K562 (cell line): ENCODE measurements at regions not wholly inside any gene's neighbourhood (a gene's known extent, or its start where the extent isn't known, plus 50 kb on each side); places are given as distances from the start of the nearest gene placed in this dataset.
"Not testable (repeated sequence)": the region's sequence is repeated elsewhere in the genome, so short reads cannot be mapped to it uniquely, and the experiment has no call there.

Source experiments
- ATAC-seq: fragments of 200-7000 bp; cut with Tn5 transposase; 3 replicates; pipeline ENCODE4 v1.9.1; 2020; ENCODE audit warnings: moderate library complexity
- BruUV-seq: library from RNA; stranded (reverse); fragments of 400-500 nt; replicated peaks from 2 replicates; lab custom pipeline; 2021; lab: Mats Ljungman, UMichigan
- CTCF ChIA-PET: fragments of 300-600 bp; formaldehyde crosslinking; extraction: SDS; loops from one replicate; lab custom pipeline; 2021; ENCODE audit warnings: low intra/inter-chr PET ratio; lab: Yijun Ruan, JAX
- POLR2A ChIA-PET: fragments of 300-600, 350-650 bp; sonication (Branson Sonifier 250); formaldehyde crosslinking; extraction: SDS; loops from one replicate; lab custom pipeline; 2021; ENCODE audit warnings: antibody characterized with exemption, inconsistent platforms; lab: Yijun Ruan, JAX
- DNase-seq, 4 experiments: peaks; one replicate each; pipeline versions ENCODE4 v3.0.0 to v3.0.0-alpha.2; 2011 to 2018; ENCODE audit warnings: low spot score in 3 of 4, mixed read lengths in 3 of 4; ENCODE audit errors: extremely low read depth in 1 of 4
- FAIRE-seq: peaks from 2 replicates; lab custom pipeline; 2011; peaks lifted over from hg19 to GRCh38; lab: Jason Lieb, UNC
- H2AFZ ChIP-seq: 2 replicates; pipeline ENCODE4 v1.6.0; 2011; ENCODE audit warnings: low read depth, low read length, control low read depth, inconsistent platforms
- H3K27ac ChIP-seq: fragments of 200-600 bp; 3 replicates; pipeline ENCODE4 v1.8.0; 2011; ENCODE audit warnings: low read depth, mild to moderate bottlenecking, control low read depth, inconsistent platforms, low read length, moderate library complexity, mixed read lengths; ENCODE audit errors: extremely low read depth
- H3K27me3 ChIP-seq, 2 experiments: fragments of 300-600 bp in 1 of 2; 2 replicates in 1 of 2; 3 replicates in 1 of 2; pipeline versions ENCODE4 v1.6.0 to v1.8.0; 2011; ENCODE audit warnings: inconsistent platforms in 2 of 2, low read length in 2 of 2, mild to moderate bottlenecking in 1 of 2, mixed read lengths in 1 of 2, moderate library complexity in 1 of 2; ENCODE audit not compliant: control insufficient read depth in 2 of 2, insufficient read depth in 2 of 2
- H3K36me3 ChIP-seq: fragments of 300-600 bp; 3 replicates; pipeline ENCODE4 v1.8.0; 2011; ENCODE audit warnings: mild to moderate bottlenecking, low read length, inconsistent platforms; ENCODE audit not compliant: control insufficient read depth, insufficient read depth
- H3K4me1 ChIP-seq, 2 experiments: fragments of 200-600 bp in 1 of 2; replicated peaks in 1 of 2; 2 replicates in 1 of 2; 3 replicates in 1 of 2; pipeline versions ENCODE4 v1.5.1 to v1.8.0; 2011; ENCODE audit warnings: inconsistent platforms in 2 of 2, low read length in 2 of 2, mild to moderate bottlenecking in 1 of 2, mixed read lengths in 1 of 2, moderate library complexity in 1 of 2; ENCODE audit not compliant: control insufficient read depth in 2 of 2, insufficient read depth in 2 of 2
- H3K4me2 ChIP-seq: 2 replicates; pipeline ENCODE4 v1.6.1; 2011; ENCODE audit warnings: low read length, control low read depth, inconsistent platforms, mixed read lengths; ENCODE audit not compliant: insufficient read depth
- H3K4me3 ChIP-seq: fragments of 200-600 bp; sonication (generic), shearing (Covaris generic); 2 replicates; pipeline ENCODE4 v1.5.1; 2016; ENCODE audit warnings: control low read depth, inconsistent platforms
- H3K79me2 ChIP-seq: fragments of 200-600 bp; 3 replicates; pipeline ENCODE4 v1.8.0; 2011; ENCODE audit warnings: low read length, inconsistent platforms; ENCODE audit not compliant: control insufficient read depth, insufficient read depth
- H3K9ac ChIP-seq, 2 experiments: 2 replicates each; pipeline versions ENCODE4 v1.6.0 to v1.6.1; 2011; ENCODE audit warnings: low read depth in 2 of 2, low read length in 2 of 2, control low read depth in 1 of 2, inconsistent platforms in 1 of 2, mild to moderate bottlenecking in 1 of 2, mixed read lengths in 1 of 2; ENCODE audit not compliant: insufficient read depth in 1 of 2
- H3K9me1 ChIP-seq: one replicate; pipeline ENCODE4 v1.6.0; 2011; ENCODE audit warnings: inconsistent platforms, mild to moderate bottlenecking, low read length, moderate library complexity; ENCODE audit not compliant: control insufficient read depth, insufficient read depth
- H3K9me3 ChIP-seq: replicated peaks from 2 replicates; pipeline ENCODE4 v1.5.1; 2011; ENCODE audit warnings: low read depth, low read length, inconsistent platforms; ENCODE audit not compliant: control insufficient read depth, insufficient read depth
- H4K20me1 ChIP-seq: replicated peaks from 2 replicates; pipeline ENCODE4 v1.6.1; 2011; ENCODE audit warnings: low read length, inconsistent platforms, mixed read lengths; ENCODE audit not compliant: control insufficient read depth, insufficient read depth
- CHD2 ChIP-seq: IDR thresholded peaks from 2 replicates; pipeline ENCODE4 v1.6.1; 2011; ENCODE audit warnings: low read depth, low read length
- IRF2 ChIP-seq: sonication (generic); formaldehyde crosslinking; IDR thresholded peaks from 2 replicates; pipeline ENCODE4 v1.8.1; 2022; ENCODE audit warnings: mild to moderate bottlenecking, missing genetic modification reagents
- KLF10 ChIP-seq: fragments of 250-450 bp; sonication (Bioruptor Pico); IDR thresholded peaks from 2 replicates; pipeline ENCODE4 v1.6.1; 2021; ENCODE audit warnings: matching md5 sums
- RBM15 ChIP-seq: fragments of 200-400 bp; formaldehyde crosslinking; IDR thresholded peaks from 2 replicates; pipeline ENCODE4 v1.6.1; 2018; ENCODE audit warnings: mild to moderate bottlenecking, low read length, moderate library complexity; ENCODE audit not compliant: insufficient read depth
- SMAD4 ChIP-seq: fragments of 250-450 bp; sonication (Bioruptor Pico); conservative IDR thresholded peaks from 2 replicates; pipeline ENCODE4 v1.8.0; 2021; ENCODE audit warnings: inconsistent platforms, mild to moderate bottlenecking, moderate library complexity
- SMARCA4 ChIP-seq: fragments of 450-650 bp; IDR thresholded peaks from 2 replicates; pipeline ENCODE4 v1.6.1; 2016
- SRSF9 ChIP-seq: fragments of 200-400 bp; formaldehyde crosslinking; IDR thresholded peaks from 2 replicates; pipeline ENCODE4 v1.6.1; 2017; ENCODE audit warnings: low read depth, low read length, borderline replicate concordance
- YBX1 ChIP-seq: fragments of 450-650 bp; IDR thresholded peaks from 2 replicates; pipeline ENCODE4 v1.7.1; 2016; ENCODE audit warnings: mild to moderate bottlenecking
- ZNF316 ChIP-seq: fragments of 450-650 bp; IDR thresholded peaks from 2 replicates; pipeline ENCODE4 v1.6.1; 2016
- ZNF696 ChIP-seq: fragments of 250-450 bp; sonication (Bioruptor Pico); conservative IDR thresholded peaks from 2 replicates; pipeline ENCODE4 v1.4.0; 2020; ENCODE audit warnings: mild to moderate bottlenecking, moderate library complexity
- WGBS: fragments of 100-300 bp; shearing (Covaris generic); methylation state at CpG from one replicate; pipeline ENCODE4 v1.1.6; 2016; ENCODE audit warnings: low coverage, mixed read lengths; ENCODE audit not compliant: insufficient coverage; ENCODE audit errors: missing lambda C conversion rate; 5-methylcytosine and 5-hydroxymethylcytosine counted together
- in situ Hi-C: fragments of 300-500 bp; cut with MboI; formaldehyde crosslinking; loops from 4 replicates; pipeline ENCODE4 v1.15.0; 2018; ENCODE audit warnings: inconsistent platforms, mixed read lengths
- intact Hi-C: fragments of 100-400 bp; cut with micrococcal nuclease; formaldehyde crosslinking; loops from 2 replicates; pipeline ENCODE4 v1.14.2; 2022
- TF ChIP-seq, protein P1 (sequence below), 2 experiments: fragments of 250-450 bp in 1 of 2; fragments of 450-650 bp in 1 of 2; sonication (Bioruptor Pico) in 1 of 2; IDR thresholded peaks; 2 replicates each; pipeline versions ENCODE4 v1.6.1 to v1.8.0; 2016 to 2021; ENCODE audit warnings: mild to moderate bottlenecking in 2 of 2, moderate library complexity in 2 of 2, missing compliant biosample characterization in 1 of 2, missing genetic modification characterization in 1 of 2
- TF ChIP-seq, protein P2 (sequence below): sonication (generic); formaldehyde crosslinking; IDR thresholded peaks from 2 replicates; pipeline ENCODE4 v1.8.0; 2022; ENCODE audit warnings: mild to moderate bottlenecking, missing genetic modification reagents

GRCh38 chr15:63448872-63449555 is 55.4 kb upstream of the USP3 start:
- H2AFZ ChIP-seq, H3K36me3 ChIP-seq, H3K79me2 ChIP-seq, H3K4me3 ChIP-seq, H3K27me3 ChIP-seq, H3K9ac ChIP-seq, CTCF ChIA-PET, DNase-seq, POLR2A ChIA-PET, H3K9me3 ChIP-seq, in situ Hi-C loops, H3K4me2 ChIP-seq, H3K27ac ChIP-seq, H4K20me1 ChIP-seq, ATAC-seq, FAIRE-seq, H3K9me1 ChIP-seq, H3K4me1 ChIP-seq, intact Hi-C loops, BruUV-seq: not testable (repeated sequence)
- WGBS = 51% methylated on average over 11 of the region's 11 CpGs
- TF ChIP-seq ZNF316 = peak; percentile 36; the same call in 1 of the 2 replicates

DNA sequence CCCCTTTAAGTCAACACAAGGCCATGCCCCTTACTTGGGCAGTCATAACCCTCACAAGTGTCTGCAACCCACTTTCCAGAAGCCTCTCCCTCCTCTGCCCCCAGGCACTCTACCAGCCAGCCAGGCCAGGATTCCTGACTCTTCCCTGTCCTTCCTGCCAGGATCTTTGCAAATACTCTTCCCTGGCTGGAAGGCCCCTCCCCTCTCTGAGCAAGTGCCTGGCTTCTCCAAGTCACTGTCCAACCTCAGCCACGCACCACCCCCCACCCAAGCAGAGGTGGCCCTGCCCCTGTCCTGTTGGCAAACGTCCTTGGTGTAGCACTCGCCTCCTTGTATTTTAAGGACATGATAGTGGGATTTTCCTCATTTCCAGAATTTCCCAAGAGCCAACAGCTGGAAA is 54.7 kb upstream of the USP3 start:
- BruUV-seq = no TSS peak
- POLR2A ChIA-PET = no interaction called here
- H3K27me3 ChIP-seq = no peaks in the 10 kb centered on the region; a peak in 1 of 5 replicates
- H3K4me1 ChIP-seq = no peaks in the 10 kb centered on the region; a peak in 2 of 5 replicates
- H3K9me3 ChIP-seq = no peaks in the 10 kb centered on the region
- H3K9me1 ChIP-seq = no peaks in the 10 kb centered on the region
- no peak for FAIRE-seq
- H3K27ac ChIP-seq = no peak overlapping the region
- no peak overlapping the region for H2AFZ ChIP-seq
- H3K4me2 ChIP-seq = no peak overlapping the region
- no peaks in the 10 kb centered on the region for H3K79me2 ChIP-seq
- in situ Hi-C loops = loop anchor here (25.0 kb wide), 1 partner anchor 613 kb away; no protein-coding TSS in a partner anchor
- no peak for ATAC-seq
- H3K4me3 ChIP-seq = no peak overlapping the region
- intact Hi-C loops = no loop called here
- WGBS = 22% methylated on average over 3 of the region's 3 CpGs
- H3K9ac ChIP-seq = no peak overlapping the region
- no peaks in the 10 kb centered on the region for H3K36me3 ChIP-seq
- CTCF ChIA-PET = no interaction called here
- DNase-seq = no peak
- no peaks in the 10 kb centered on the region for H4K20me1 ChIP-seq
- TF ChIP-seq, protein P1, sequence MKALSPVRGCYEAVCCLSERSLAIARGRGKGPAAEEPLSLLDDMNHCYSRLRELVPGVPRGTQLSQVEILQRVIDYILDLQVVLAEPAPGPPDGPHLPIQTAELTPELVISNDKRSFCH (CRISPR knock-in tag; IDR thresholded peaks at IDR 0.05) = no peak
- TF ChIP-seq, protein P1 (tag; IDR thresholded peaks at IDR 0.05) = no peak
- TF ChIP-seq IRF2 (CRISPR knock-in tag) = no peak
- TF ChIP-seq RBM15 = no peak
- no peak for TF ChIP-seq SRSF9
- TF ChIP-seq SMARCA4 = no peak
- TF ChIP-seq KLF10 (CRISPR knock-in tag) = no peak
- TF ChIP-seq, protein P2, sequence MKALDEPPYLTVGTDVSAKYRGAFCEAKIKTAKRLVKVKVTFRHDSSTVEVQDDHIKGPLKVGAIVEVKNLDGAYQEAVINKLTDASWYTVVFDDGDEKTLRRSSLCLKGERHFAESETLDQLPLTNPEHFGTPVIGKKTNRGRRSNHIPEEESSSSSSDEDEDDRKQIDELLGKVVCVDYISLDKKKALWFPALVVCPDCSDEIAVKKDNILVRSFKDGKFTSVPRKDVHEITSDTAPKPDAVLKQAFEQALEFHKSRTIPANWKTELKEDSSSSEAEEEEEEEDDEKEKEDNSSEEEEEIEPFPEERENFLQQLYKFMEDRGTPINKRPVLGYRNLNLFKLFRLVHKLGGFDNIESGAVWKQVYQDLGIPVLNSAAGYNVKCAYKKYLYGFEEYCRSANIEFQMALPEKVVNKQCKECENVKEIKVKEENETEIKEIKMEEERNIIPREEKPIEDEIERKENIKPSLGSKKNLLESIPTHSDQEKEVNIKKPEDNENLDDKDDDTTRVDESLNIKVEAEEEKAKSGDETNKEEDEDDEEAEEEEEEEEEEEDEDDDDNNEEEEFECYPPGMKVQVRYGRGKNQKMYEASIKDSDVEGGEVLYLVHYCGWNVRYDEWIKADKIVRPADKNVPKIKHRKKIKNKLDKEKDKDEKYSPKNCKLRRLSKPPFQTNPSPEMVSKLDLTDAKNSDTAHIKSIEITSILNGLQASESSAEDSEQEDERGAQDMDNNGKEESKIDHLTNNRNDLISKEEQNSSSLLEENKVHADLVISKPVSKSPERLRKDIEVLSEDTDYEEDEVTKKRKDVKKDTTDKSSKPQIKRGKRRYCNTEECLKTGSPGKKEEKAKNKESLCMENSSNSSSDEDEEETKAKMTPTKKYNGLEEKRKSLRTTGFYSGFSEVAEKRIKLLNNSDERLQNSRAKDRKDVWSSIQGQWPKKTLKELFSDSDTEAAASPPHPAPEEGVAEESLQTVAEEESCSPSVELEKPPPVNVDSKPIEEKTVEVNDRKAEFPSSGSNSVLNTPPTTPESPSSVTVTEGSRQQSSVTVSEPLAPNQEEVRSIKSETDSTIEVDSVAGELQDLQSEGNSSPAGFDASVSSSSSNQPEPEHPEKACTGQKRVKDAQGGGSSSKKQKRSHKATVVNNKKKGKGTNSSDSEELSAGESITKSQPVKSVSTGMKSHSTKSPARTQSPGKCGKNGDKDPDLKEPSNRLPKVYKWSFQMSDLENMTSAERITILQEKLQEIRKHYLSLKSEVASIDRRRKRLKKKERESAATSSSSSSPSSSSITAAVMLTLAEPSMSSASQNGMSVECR (CRISPR knock-in tag) = no peak
- TF ChIP-seq CHD2 = no peak
- no peak for TF ChIP-seq SMAD4 (CRISPR knock-in tag)
- no peak for TF ChIP-seq YBX1
- TF ChIP-seq ZNF696 (CRISPR knock-in tag) = no peak
